ENCODE measurements at regions not wholly inside any gene's neighbourhood (a gene's known extent, or its start where the extent isn't known, plus 50 kb on each side); places are given as distances from the start of the nearest gene placed in this dataset.
"Not testable (repeated sequence)": the region's sequence is repeated elsewhere in the genome, so short reads cannot be mapped to it uniquely, and the experiment has no call there.

DNA sequence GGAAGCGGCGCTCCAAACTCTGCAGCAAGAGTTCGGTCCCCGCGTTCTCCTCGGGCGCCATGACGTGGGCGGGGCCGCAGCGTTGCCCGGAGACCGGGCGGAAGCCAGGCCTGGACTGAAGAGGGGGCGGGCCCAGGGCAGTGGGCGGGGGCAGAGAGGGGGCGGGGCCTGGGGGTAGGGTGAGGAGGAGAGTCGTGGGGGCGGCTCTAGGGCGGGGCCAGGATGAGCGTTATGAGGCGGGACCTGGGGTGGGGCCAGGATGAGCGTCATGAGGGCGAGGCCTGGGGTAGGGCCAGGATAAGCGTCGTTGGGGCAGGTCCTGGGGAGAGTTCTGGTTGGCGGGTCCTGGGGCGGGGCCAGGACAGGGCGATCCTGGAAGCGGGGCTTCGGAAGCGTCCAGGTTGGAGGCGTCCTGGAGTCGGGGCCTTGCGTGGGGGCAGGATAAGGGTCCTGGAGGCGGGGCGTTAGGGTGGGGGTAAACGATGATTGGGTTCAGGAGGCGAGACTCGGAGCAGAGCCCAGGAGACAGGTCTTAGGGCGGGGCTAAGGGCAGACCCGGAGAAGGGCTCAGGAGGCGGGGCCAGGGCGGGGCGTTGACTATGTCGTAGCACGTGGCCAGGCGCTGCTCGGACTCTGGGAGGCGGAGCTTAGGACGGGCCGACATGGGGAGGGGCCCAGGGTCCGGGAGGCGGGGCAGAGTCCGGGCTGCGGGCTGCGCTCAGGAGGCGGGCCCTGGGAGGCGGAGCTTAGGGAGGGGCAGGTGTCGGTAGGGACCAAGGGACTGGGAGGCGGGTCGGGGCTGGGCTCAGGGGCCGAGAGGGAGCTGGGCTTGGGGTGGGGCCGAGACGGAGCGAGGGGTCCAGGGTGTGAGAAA, 131.1 kb upstream of the ALDH3B2 start:
- peak; percentile 92 to 98 for DNase-seq (ENCODE audit: low read depth in 1 of 2, low spot score in 1 of 2)

DNA sequence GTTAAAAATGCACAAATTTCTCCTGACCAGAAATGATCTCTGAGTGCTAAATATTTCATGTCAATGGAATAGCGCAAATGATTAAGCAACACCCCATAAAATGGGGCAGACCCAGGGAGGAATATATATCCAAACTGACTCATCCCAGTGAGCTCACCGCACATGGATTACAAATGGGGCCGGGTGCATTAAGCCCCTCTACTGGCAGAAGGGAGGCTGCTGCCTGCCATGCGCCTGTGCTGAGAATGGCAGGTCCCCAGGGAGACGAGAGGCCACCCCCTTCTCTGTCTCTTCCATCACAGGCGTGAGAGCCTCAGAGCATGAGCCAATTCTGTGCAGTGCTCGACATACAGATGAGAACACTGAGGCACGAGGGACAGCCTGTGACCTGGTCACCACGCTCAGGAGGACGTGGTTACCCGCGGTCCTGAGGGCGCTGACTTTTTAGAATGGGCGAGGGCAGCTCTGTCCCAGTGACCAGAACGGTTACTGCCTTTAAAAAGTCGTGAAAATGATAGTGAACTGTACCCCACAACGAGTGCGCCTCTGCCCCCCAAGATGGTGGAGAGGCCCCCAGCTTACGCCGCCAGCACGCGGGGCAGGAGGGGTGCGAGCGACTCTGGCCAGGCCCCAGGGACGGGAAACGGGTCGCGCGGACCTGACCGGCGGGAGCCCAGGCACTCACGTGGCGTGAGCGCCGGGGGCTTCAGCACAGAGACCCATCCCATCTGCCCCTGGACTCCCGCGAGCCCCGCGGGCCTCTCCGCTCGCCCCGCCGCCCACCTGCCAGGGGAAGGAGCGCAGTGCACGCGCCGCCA, 130.2 kb upstream of the ALDH3B2 start:
- DNase-seq (ENCODE audit: low read depth in 1 of 2, low spot score in 1 of 2): not testable (repeated sequence)

DNA sequence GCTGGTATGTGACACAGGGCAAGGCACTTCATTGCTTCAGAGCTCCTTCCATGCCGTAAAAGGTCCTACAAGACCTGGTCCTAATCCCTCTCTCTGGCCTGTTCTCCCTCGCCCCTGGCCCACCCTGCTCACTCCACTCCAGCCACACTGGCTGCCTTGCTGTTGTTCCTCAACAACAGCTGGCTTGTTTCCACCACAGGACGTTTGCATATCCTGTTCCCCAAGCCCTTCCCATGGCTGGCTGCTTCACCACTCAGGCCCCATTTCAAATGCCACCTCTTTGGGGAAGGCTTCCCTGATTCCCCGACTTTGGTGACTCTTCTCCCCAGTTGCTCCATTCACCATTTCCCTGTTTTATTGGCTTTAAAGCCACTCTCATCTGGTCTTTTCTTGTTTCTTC, 129.1 kb upstream of the ALDH3B2 start:
- DNase-seq (ENCODE audit: low read depth in 1 of 2, low spot score in 1 of 2): not testable (repeated sequence)

DNA sequence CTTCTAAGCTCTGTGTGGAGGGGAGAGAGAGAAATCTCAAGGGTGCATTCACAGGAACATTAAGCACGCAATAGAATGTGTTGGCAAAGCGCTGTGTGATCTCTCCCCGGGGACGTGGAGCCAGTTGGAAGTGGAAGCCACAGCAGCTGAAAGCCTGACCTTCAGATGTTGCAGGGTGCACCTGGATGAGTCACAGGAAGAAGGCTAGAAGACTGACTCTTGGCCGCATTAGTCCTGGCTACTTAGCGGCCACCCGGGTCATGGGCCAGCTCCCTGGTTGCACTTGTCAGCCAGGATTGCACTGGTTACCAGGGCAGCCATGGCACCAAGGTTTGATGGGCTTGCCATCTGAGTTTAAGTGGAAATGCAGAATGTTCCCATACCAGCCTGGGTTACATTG, 128.6 kb upstream of the ALDH3B2 start:
- DNase-seq (ENCODE audit: low read depth in 1 of 2, low spot score in 1 of 2): not testable (repeated sequence)

DNA sequence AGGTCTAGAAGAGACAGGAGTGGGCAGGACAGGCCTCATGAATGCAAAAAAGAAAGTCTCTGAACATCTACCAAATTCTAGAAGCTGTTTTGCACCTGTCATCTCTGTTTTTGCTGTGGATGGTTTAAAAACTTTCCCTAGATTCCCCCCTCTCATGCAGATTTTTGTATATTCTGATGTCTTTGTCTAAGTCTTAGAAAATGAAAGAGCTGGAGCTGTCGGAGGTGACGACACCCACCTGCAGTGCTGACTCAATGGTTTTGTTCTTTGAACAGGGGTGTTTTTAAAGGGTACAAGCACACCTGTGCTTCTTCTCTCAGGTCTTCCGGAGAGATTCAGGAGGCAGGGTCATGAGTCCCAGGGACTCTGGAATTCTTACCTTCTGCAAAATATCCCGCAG, 128.2 kb upstream of the ALDH3B2 start:
- not testable (repeated sequence) for DNase-seq (ENCODE audit: low read depth in 1 of 2, low spot score in 1 of 2)

DNA sequence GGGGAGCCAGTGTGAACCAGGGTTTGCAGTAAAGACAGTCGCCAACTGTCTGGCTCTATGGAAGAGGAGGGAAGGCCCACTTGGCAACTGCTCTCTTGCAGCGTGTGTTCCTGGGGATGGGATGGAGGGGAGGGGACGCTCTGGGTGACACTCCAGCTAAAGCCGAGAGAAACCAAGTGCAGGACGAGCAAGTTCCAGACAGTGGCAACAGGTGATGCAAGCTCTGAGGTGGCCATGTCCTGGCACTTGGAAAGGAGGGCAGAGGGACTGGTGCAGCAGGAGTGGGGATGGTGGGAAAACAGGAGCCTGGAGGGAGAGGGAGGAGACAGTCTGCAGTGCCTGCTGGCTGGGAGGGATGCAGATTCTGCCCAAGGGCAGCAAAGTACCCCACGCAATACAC, 127.0 kb upstream of the ALDH3B2 start:
- not testable (repeated sequence) for DNase-seq (ENCODE audit: low read depth in 1 of 2, low spot score in 1 of 2)

DNA sequence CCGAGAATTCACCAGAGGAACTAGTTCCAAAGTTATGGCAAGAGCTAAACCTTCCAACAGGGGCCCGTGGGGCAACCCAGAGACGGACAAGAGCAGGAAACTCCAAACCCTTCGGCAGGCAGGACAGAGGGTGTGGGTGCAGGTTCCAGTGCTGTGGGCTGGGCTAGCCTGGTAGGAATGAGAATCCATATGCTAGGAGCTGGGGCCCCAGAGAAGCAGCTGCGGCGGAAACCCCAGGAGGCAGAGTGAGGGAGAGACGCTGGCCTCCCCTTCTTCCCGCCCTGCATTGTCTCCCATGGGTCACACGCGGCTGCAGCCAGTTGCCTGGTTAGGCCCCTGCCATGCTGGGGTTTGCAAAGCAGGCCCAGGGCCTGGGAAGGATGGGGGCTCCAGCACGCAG, 126.2 kb upstream of the ALDH3B2 start:
- DNase-seq (ENCODE audit: low read depth in 1 of 2, low spot score in 1 of 2): not testable (repeated sequence)

DNA sequence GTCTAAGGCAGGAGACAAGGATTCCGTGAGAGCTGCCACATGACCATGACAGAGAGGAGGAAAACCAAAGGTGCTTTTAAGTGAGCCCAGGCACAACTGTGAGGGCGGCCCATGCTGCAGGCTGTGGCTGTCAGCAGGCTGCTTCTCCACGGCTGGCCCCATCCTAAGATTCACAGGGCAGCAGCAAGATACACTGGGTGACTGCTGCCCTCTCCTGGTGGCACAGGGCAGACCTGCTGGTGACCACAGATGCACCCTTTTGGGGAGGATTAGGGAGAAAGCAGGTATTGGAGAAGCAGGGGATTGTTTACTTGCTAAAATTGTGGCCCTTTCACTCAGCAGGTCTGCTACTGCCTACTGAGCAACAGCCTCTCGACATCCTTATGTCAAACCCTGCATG, 125.4 kb upstream of the ALDH3B2 start:
- not testable (repeated sequence) for DNase-seq (ENCODE audit: low read depth in 1 of 2, low spot score in 1 of 2)

DNA sequence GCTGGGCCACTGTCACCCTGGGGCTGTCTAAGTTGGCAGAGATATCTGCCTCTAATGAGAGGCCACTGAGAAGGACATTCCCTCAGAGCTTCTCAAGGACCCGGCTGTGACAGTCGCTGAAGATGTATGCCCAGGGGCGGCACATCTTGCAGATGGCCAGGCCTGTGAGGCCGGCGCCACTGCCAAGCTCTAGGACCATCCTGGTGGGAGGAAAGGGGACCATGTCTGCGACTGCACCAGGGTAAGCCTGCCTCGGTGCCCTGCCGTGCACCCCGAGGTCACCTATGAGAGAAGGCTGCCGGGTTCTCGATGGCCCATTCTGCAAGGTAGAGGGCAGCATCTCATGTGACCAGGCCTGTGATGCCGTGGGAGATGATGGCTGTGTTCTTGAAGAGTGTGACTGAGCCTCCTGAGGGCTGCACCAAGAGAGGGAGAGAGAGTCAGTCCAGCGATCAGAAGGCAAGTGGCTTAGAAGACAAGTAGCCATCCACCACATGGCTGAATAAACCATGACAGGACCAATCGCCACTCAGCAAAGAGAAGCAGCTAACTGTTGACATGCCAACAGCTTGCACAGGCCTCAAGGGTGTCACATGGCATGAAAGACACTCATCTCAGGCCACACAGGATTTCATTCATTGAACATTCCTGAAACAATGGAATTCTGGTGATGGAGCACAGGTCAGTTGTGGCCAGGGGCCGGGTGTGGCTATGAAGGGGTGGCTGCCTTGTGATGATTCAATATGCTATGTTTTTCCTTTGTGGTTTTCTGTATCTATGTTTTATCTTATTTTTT, 123.5 kb upstream of the ALDH3B2 start:
- not testable (repeated sequence) for DNase-seq (ENCODE audit: low read depth in 1 of 2, low spot score in 1 of 2)

DNA sequence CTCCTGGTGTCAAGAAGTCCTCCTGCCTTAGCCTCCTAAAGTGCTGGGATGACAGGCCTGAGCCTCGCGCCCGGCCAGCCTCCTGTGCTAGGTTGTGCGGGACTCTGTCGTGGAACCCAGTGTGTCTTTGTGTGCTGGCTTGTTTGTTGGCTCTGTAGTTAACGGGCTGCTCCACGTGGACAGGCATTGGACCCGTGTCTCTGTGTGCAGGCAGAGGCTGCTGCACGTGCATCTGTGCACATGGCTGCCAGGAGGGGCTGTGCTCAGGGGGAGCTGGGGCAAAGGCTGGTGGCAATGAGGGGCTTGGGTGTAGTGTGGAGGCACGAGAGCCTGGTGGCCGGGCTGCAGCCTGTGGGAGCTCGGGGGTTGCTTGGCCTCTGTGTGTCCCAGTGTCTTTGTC, 121.3 kb upstream of the ALDH3B2 start:
- no peak for DNase-seq (ENCODE audit: low read depth in 1 of 2, low spot score in 1 of 2)

DNA sequence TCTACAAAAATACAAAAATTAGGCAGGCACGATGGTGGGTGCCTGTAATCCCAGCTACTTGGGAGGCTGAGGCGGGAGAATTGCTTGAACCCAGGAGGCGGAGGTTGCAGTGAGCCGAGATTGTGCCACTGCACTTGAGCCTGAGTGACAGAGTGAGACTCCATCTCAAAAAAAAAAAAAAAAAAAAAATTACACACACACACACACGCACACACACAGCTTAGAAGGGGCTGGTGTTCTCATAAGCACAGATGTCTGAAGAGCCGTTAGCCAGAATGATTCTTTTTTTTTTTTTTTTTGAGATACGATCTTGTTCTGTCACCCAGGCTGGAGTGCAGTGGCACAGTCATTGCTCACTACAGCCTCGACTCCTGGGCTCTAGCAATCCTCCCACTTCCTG, 119.3 kb upstream of the ALDH3B2 start:
- DNase-seq (ENCODE audit: low read depth in 1 of 2, low spot score in 1 of 2): not testable (repeated sequence)

DNA sequence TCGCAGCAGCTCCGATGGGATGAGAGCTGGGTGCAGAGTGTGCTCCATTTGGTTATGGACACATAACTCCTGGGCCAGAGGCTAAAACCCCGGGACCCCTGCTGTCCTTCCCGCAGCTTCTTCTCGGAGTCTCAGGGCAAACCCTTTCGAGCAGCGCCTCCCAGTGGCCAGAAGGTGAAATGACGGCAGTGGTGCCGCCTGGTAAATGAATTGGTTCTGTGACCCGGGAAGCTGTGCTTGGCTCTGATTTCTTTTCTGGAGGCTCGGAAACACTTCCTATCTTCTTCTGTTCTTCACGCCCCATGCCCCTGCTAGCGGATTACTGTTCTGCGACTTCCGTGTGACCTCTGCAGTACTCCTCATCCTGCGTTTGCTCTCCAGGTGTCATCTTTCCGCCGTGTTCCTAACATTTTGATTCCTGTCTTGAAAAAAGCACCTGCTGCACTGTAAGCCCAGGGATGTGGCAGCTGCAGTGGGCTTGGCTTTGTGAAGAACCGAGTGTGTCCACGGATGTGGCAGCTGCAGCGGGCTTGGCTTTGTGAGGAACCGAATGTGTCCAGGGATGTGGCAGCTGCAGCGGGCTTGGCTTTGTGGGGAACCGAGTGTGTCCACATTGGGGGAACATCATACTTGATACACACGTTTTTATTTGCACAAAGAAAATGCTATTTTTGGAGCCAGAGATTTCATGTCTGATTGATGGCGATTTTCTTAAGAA, 118.0 kb upstream of the ALDH3B2 start:
- peak in 1 of 2 donors; percentile 11 for DNase-seq (ENCODE audit: low read depth in 1 of 2, low spot score in 1 of 2)

DNA sequence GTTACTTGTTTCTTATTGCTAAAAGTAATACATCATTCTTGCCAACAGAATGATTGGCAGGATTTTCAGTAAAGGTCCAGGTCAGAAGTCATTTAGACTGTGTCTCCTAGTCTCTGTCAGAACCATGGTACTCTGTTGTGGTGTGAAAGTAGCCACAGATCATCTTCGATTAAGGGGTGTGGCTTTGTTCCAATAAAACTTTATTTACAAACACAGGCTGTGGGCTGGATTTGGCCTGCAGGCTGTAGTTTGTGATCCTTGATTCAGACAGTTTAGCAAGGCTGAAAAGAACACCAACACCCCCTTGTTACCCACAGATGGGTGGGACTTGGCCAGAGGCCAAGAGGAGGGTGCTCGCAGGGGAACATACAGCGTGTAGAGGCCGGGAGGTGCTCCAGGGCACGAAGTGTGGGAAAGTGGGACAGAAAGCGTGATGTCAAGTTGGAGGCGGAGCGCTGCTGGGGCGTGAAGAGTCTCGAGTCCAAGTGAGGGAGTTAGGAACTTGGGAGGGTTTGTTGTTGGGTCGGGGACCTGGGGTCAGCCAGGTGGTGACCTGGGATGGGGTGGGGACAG, 117.3 kb upstream of the ALDH3B2 start:
- not testable (repeated sequence) for DNase-seq (ENCODE audit: low read depth in 1 of 2, low spot score in 1 of 2)

DNA sequence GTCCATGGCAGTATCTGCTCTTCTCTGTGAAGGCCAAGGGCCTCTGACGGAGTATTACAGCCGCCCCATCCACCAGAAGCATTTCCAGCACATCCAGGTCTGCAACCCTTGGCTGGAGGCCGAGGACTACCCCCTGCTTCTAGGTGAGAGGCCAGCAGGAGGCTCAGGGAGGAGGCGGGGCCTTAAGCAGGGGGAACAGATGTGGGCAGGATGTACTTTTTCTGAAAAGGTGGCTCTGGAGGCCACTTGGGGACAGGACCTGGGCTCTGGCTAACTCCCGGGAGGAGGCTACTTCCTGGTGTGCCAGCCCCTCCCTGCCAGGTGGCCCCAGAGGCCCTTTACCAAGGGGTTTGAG, 113.9 kb upstream of the ALDH3B2 start:
- DNase-seq (ENCODE audit: low read depth in 1 of 2, low spot score in 1 of 2): not testable (repeated sequence)

DNA sequence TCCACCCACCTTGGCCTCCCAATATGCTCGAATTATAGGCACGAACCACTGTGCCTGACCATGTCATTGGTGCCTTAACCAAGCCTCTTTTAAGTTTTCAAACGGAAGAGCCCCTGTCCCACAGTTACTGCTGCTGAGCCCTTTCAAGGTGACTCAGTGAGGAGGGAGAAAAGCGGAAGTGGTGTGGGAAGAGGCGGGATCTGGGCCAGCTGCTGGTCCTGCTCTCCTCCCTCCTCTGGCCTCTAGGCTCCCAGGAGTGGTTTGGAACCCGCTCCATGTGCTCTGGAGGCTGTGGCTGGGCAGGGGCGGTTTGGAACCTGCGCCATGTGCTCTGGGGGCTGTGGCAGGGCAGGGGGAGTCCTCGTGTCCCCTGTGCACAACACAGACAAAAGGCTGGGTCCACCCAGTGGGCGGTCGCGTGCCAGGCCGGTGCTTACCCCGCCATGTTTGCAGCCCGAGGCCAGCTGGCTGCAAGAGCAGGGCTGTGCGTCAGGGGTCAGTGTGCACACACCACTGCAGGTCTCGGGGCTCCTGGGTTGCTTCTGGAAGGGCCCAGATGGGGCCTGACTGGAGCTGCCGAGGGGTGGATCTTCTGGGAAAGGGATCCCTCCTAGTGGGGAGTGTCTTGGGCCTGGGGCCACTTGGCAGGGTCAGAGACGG, 113.4 kb upstream of the ALDH3B2 start:
- DNase-seq (ENCODE audit: low read depth in 1 of 2, low spot score in 1 of 2): not testable (repeated sequence)

DNA sequence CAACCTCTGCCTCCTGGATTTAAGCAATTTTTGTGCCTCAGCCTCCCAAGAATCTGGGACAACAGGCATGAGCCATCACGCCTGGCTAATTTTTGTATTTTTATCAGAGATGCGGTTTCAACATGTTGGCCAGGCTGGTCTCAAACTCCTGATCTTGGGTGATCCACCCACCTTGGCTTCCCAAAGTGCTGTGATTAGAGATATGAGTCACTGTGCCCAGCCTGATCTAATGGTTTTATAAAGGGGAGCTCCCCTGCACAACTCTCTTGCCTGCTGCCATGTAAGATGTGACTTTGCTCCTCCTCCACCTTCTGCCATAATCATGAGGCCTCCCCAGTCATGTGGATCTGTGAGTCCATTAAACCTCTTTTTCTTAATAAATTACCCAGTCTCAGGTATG, 107.5 kb upstream of the ALDH3B2 start:
- not testable (repeated sequence) for DNase-seq (ENCODE audit: low read depth in 1 of 2, low spot score in 1 of 2)

DNA sequence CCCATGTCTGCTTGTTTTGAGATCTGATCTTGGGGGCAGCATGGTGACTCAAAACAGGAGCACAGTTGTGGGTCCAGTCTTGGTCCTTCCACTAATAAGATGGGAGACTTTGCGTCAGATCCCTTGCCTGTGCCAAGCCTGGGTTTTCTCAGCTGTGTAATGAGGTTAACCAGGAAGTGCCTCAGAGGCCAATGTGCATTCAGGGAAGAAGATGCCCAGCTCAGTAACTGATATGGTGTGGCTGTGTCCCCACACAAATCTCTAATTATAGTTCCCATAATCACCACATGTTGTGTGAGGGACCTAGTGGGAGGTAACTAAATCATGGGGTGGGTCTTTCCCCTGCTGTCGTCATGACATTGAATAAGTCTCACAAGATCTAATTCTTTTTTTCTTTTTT, 107.1 kb upstream of the ALDH3B2 start:
- DNase-seq (ENCODE audit: low read depth in 1 of 2, low spot score in 1 of 2): not testable (repeated sequence)

DNA sequence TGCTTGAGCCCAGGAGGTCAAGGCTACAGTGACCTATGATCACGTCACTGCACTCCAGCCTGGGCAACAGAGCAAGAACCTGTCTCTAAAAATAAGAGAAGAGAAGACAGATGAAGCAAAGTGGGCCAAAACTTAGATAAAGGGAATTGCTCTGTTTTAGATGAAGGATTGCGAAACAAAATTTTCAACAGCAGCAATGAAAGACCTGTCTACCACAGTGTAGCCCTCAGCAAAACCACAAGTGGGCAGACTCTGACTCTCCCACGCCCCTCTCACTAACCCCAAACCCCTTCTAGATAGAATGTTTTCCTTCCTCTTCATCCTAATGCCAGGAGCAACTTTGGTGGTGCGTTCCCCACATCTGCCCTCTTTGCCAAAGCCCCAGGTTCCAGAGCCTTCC, 105.6 kb upstream of the ALDH3B2 start:
- DNase-seq (ENCODE audit: low read depth in 1 of 2, low spot score in 1 of 2): no peak

DNA sequence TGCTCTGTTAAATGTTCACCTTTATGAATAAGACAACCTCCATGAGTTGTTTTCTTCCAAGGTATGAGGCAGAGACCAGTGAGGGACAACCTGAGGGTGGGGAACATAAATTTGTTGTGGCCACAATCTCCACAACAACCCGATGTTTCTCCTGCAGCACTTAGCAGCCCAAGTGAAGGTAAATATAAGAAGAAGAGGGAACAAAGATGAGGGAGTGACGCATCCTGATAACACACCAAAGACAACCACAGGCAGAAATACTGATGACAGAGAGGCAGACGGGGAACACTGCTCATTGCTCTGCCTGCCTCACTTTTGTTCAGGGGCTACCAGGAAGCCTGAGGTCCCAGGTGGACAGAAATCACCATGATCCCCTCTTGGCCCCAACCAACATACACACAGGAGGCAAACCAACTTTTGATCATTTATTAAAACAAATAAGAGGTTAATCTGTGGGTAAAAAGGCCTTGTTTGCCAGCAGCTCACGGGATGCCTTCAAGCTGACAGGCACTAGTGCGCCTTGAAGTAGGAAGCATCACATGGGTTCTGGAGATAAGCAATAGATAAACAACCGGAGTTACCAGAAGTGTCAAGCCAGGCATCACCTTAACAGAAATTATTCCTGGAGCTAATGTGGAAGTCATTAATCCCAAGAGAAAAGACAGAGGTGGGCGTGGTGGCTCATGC, 104.9 kb upstream of the ALDH3B2 start:
- not testable (repeated sequence) for DNase-seq (ENCODE audit: low read depth in 1 of 2, low spot score in 1 of 2)

Measured in activated T-helper 1 cell treated with anti-CD3 and anti-CD28 coated beads, Interleukin-2, amount 50 U/mL, for 16 hours (primary cell).